Gastroesophageal sphincter (tissue), 4 donors: ENCODE measurements at regions not wholly inside any gene's neighbourhood (a gene's known extent, or its start where the extent isn't known, plus 50 kb on each side); places are given as distances from the start of the nearest gene placed in this dataset.

Source experiments
- ATAC-seq: fragments of 150-250 bp; one replicate; pipeline ENCODE4 v1.9.1; 2016; ENCODE audit warnings: mild to moderate bottlenecking, moderate library complexity
- H3K27ac ChIP-seq, 4 donors: fragments of 200-600 bp; sonication (generic) in 3 of 4; 1 replicate in 3 of 4; 2 replicates in 1 of 4; pipeline ENCODE4 v1.5.1; 2016 to 2019
- H3K27me3 ChIP-seq: fragments of 200-600 bp; sonication (generic); one replicate; pipeline ENCODE4 v1.5.1; 2019
- H3K36me3 ChIP-seq, 2 donors: fragments of 200-600 bp; sonication (generic); one replicate each; pipeline ENCODE4 v1.5.1; 2019; ENCODE audit warnings: control low read depth in 1 of 2
- H3K4me1 ChIP-seq, 3 donors: fragments of 200-600 bp; sonication (generic); 1 replicate in 2 of 3; 2 replicates in 1 of 3; pipeline ENCODE4 v1.5.1; 2016 to 2019; ENCODE audit warnings: control low read depth in 2 of 3
- H3K4me3 ChIP-seq, 2 donors: fragments of 200-600 bp; sonication (generic); one replicate each; pipeline ENCODE4 v1.5.1; 2019; ENCODE audit warnings: mild to moderate bottlenecking in 1 of 2, moderate library complexity in 1 of 2
- H3K9me3 ChIP-seq, 3 donors: fragments of 200-600 bp; sonication (generic); one replicate each; pipeline ENCODE4 v1.5.1; 2017 to 2019; ENCODE audit warnings: control low read depth in 2 of 3
- EP300 ChIP-seq: sonication (generic); formaldehyde crosslinking; IDR thresholded peaks from one replicate; pipeline ENCODE4 v1.6.1; 2017; ENCODE audit warnings: antibody characterized with exemption, mild to moderate bottlenecking
- POLR2A ChIP-seq, 2 donors: fragments of 450-650 bp; IDR thresholded peaks; one replicate each; pipeline ENCODE4 v1.6.1; 2017; ENCODE audit warnings: antibody characterized with exemption in 2 of 2, mild to moderate bottlenecking in 2 of 2, moderate library complexity in 1 of 2
- POLR2AphosphoS5 ChIP-seq: sonication (generic); formaldehyde crosslinking; IDR thresholded peaks from one replicate; pipeline ENCODE4 v1.6.1; 2017; ENCODE audit warnings: antibody characterized with exemption
- WGBS, 2 donors: methylation state at CpG; one replicate each; pipeline ENCODE4 v1.1.5; 2018; ENCODE audit warnings: low coverage in 1 of 2; 5-methylcytosine and 5-hydroxymethylcytosine counted together
- TF ChIP-seq, protein P1 (sequence below), 4 experiments: fragments of 200-600 bp in 2 of 4; fragments of 450-650 bp in 2 of 4; sonication (generic) in 1 of 4; IDR thresholded peaks; one replicate each; pipeline ENCODE4 v1.5.1; 2017 to 2019; ENCODE audit warnings: antibody characterized with exemption in 4 of 4, mild to moderate bottlenecking in 2 of 4, moderate library complexity in 2 of 4

DNA sequence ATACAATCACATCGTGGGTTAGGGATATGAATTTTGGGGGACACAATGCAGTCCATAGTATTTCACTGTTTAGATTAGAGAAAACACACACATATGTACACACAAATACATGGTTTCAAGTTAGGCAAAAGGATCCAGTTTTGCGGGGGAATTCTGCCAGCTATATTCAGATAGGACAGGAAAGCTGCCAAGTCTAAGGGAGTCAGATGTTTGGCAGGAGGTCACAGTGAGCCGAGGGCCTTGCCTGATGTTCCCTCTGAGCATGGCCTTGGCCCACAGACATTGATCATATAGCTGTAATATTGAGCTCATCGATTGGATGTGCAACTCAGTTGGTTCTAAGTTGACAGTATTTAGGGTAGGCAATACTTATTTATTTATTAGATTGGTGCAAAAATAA, 122.8 kb downstream of the ADRA2A start:
- Histone ChIP-seq H3K27ac (no peak overlapping the region), H3K4me1 (no peaks in the 10 kb centered on the region), H3K27me3 (peaks cover 7% of the 10 kb centered on the region), H3K36me3 (no peaks in the 10 kb centered on the region), H3K9me3 (no peaks in the 10 kb centered on the region), H3K4me3 (no peak overlapping the region)
- TF ChIP-seq POLR2AphosphoS5: no peak
- no peak for TF ChIP-seq POLR2A (IDR thresholded peaks at IDR 0.05)
- no peak for TF ChIP-seq EP300
- TF ChIP-seq, protein P1, sequence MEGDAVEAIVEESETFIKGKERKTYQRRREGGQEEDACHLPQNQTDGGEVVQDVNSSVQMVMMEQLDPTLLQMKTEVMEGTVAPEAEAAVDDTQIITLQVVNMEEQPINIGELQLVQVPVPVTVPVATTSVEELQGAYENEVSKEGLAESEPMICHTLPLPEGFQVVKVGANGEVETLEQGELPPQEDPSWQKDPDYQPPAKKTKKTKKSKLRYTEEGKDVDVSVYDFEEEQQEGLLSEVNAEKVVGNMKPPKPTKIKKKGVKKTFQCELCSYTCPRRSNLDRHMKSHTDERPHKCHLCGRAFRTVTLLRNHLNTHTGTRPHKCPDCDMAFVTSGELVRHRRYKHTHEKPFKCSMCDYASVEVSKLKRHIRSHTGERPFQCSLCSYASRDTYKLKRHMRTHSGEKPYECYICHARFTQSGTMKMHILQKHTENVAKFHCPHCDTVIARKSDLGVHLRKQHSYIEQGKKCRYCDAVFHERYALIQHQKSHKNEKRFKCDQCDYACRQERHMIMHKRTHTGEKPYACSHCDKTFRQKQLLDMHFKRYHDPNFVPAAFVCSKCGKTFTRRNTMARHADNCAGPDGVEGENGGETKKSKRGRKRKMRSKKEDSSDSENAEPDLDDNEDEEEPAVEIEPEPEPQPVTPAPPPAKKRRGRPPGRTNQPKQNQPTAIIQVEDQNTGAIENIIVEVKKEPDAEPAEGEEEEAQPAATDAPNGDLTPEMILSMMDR (IDR thresholded peaks at IDR 0.05): no peak
- 74 to 85% methylated on average over 3 to 4 of the region's 4 CpGs for WGBS, 2 donors
- ATAC-seq: no peak

DNA sequence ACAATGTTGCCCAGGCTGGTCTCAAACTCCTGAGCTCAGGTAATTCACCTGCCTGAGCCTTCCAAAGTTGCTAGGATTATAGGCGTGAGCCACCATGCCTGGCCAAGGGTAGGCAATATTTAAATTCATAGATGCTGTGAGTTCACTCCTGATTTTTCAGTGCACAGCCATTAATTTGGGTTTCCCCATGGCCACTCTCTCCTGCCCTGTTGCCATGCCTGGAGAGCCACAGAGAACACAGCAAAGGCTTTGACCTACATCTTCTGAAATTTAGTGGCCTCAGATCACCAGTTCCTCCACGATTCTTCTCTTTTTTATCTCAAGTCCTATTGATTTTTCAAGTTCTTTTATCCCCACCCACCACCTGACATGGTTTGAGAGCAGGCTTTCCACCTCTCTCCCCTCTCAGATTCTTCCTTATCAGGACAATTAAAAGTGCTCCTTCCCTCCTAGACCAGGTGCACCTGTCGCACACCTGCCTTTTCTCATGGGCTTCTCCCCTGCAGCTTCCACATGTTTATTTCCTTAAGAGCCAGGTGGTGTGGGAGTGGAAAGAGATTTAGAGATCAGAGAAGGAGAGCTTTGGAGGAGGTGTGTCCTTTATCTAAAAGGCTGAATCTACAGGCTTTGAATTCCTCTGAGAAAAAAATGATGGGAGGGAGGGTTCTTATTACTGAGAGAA, 123.8 kb downstream of the ADRA2A start:
- ATAC-seq: no peak
- TF ChIP-seq POLR2AphosphoS5 (no peak), EP300 (no peak), POLR2A (IDR thresholded peaks at IDR 0.05) (no peak)
- TF ChIP-seq, protein P1 (IDR thresholded peaks at IDR 0.05): no peak

DNA sequence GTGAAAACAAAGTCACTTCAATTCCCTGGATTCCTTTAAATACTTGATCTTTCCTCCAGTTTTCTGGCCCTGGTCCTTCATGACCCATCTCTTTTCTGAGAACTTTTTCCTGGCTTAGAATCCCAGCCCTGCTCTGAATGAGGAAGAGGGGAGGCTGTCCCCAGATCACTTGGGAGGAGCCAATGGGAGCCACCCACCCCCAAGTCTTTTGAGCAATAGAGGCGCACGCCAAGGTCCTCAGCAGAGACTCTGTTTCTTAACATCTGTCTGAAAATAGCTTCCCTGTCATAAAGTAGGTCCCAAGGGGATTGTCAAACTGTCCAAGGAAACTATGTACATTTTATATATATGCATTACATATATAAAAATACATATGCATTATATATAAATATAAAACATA, 126.8 kb downstream of the ADRA2A start:
- Histone ChIP-seq H3K4me3 (no peak overlapping the region), H3K9me3 (no peaks in the 10 kb centered on the region), H3K27me3 (peaks cover 24% of the 10 kb centered on the region), H3K4me1 (no peaks in the 10 kb centered on the region), H3K27ac (no peak overlapping the region), H3K36me3 (no peaks in the 10 kb centered on the region)
- ATAC-seq: peak; percentile 46
- WGBS, 2 donors: 59 to 83% methylated on average over 2 of the region's 2 CpGs
- TF ChIP-seq EP300: no peak
- TF ChIP-seq, protein P1 (IDR thresholded peaks at IDR 0.05): no peak
- TF ChIP-seq POLR2A (IDR thresholded peaks at IDR 0.05): no peak
- no peak for TF ChIP-seq POLR2AphosphoS5

More for the DNA sequence above, 123.8 kb downstream of the ADRA2A start:
- Histone ChIP-seq H3K27ac (no peak overlapping the region), H3K9me3 (no peaks in the 10 kb centered on the region), H3K27me3 (peaks cover 7% of the 10 kb centered on the region), H3K4me1 (no peaks in the 10 kb centered on the region), H3K36me3 (no peaks in the 10 kb centered on the region), H3K4me3 (no peak overlapping the region)
- 48 to 67% methylated on average over 2 of the region's 3 CpGs for WGBS, 2 donors

DNA sequence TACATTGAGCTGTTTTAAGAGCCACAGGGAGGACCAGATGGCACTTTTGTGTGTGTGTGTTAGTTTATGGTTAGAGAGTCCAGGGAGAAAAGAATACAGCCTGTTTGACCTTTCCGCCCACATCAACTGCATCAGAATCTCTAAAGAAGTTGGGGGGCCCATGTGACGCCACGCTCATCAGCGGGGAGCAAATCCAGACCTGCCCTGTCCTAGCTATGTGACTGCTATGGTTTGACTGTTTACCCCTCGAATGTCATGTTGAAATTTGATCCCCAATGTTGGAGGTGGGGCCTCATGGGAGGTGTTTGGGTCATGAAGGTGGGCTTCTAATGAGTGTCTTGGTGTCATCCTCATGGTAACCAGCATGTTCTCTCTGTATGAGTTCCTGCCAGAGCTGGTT, 128.0 kb downstream of the ADRA2A start:
- Histone ChIP-seq H3K4me1 (no peaks in the 10 kb centered on the region), H3K27ac (no peak overlapping the region), H3K36me3 (no peaks in the 10 kb centered on the region), H3K27me3 (peaks cover 26% of the 10 kb centered on the region), H3K9me3 (no peaks in the 10 kb centered on the region), H3K4me3 (no peak overlapping the region)
- no peak for ATAC-seq
- WGBS, 2 donors: 55 to 60% methylated on average over 3 to 5 of the region's 5 CpGs
- TF ChIP-seq POLR2AphosphoS5: no peak
- TF ChIP-seq, protein P1 (IDR thresholded peaks at IDR 0.05): no peak
- no peak for TF ChIP-seq POLR2A (IDR thresholded peaks at IDR 0.05)
- no peak for TF ChIP-seq EP300

DNA sequence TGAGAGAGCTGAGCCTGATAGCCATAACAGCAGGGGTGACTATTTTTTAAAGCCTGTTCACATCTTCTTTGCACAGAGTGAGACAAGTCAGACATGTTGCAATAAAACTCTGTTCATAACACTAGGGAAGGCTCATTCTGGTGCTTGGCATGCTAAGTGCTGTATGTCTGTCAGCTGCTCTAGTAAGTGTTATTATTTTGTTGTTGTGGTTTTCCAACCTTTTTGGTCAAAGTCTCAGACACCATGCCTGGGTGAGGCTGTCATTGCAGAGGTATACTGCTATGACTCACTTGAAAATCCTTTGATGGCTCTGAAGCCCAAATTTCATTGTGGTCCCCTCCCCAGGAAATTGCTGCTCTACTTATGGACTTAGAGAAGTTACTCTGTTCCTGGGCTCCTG, 129.7 kb downstream of the ADRA2A start:
- no peak for ATAC-seq
- Histone ChIP-seq H3K4me3 (no peak overlapping the region), H3K27me3 (peaks cover 26% of the 10 kb centered on the region), H3K27ac (no peak overlapping the region), H3K9me3 (no peaks in the 10 kb centered on the region), H3K36me3 (no peaks in the 10 kb centered on the region), H3K4me1 (no peaks in the 10 kb centered on the region)
- TF ChIP-seq POLR2AphosphoS5: no peak
- TF ChIP-seq POLR2A (IDR thresholded peaks at IDR 0.05): no peak
